NCI-H748 treated with DMSO at 0.1 percent for 48 hours (cell line): ENCODE measurements at regions not wholly inside any gene's neighbourhood (a gene's known extent, or its start where the extent isn't known, plus 50 kb on each side); places are given as distances from the start of the nearest gene placed in this dataset.
"Not testable (repeated sequence)": the region's sequence is repeated elsewhere in the genome, so short reads cannot be mapped to it uniquely, and the experiment has no call there.

Experiments
- DNase-seq: peaks from one replicate; lab custom pipeline; 2025; lab: John Stamatoyannopoulos, UW

GRCh38 chr4:159743971-159744370 is 641.1 kb downstream of the RAPGEF2 start:
- no peak for DNase-seq

- no peak for DNase-seq
These were observed 645.1 kb downstream of the RAPGEF2 start for GRCh38 chr4:159747983-159748382.

GRCh38 chr4:159748834-159749444 is 646.1 kb downstream of the RAPGEF2 start:
- DNase-seq = no peak

GRCh38 chr4:159757499-159757898 is 654.6 kb downstream of the RAPGEF2 start:
- DNase-seq = no peak

- DNase-seq = no peak
These were observed 655.2 kb downstream of the RAPGEF2 start for GRCh38 chr4:159758061-159758460.

GRCh38 chr4:159762672-159763071 is 659.8 kb downstream of the RAPGEF2 start:
- no peak for DNase-seq

- DNase-seq = peak; percentile 34
These were observed 661.6 kb downstream of the RAPGEF2 start for GRCh38 chr4:159764343-159764952.

GRCh38 chr4:159765382-159765781 is 662.5 kb downstream of the RAPGEF2 start:
- no peak for DNase-seq

GRCh38 chr4:159766241-159766640 is 663.4 kb downstream of the RAPGEF2 start:
- no peak for DNase-seq

- no peak for DNase-seq
These were observed 664.5 kb downstream of the RAPGEF2 start for GRCh38 chr4:159767406-159767805.

- no peak for DNase-seq
These were observed 665.1 kb downstream of the RAPGEF2 start for GRCh38 chr4:159768016-159768415.

- no peak for DNase-seq
These were observed 667.5 kb downstream of the RAPGEF2 start for GRCh38 chr4:159770401-159770800.

- no peak for DNase-seq
These were observed 668.1 kb downstream of the RAPGEF2 start for GRCh38 chr4:159770969-159771368.

GRCh38 chr4:159776961-159777360 is 674.1 kb downstream of the RAPGEF2 start:
- DNase-seq = peak; percentile 22

- no peak for DNase-seq
These were observed 674.8 kb downstream of the RAPGEF2 start for GRCh38 chr4:159777689-159778088.

- DNase-seq = no peak
These were observed 675.4 kb downstream of the RAPGEF2 start for GRCh38 chr4:159778298-159778697.

- DNase-seq = no peak
These were observed 676.8 kb downstream of the RAPGEF2 start for GRCh38 chr4:159779716-159780115.

- no peak for DNase-seq
These were observed 677.5 kb downstream of the RAPGEF2 start for GRCh38 chr4:159780196-159780922.

GRCh38 chr4:159787901-159788300 is 685.0 kb downstream of the RAPGEF2 start:
- DNase-seq = no peak

GRCh38 chr4:159791334-159791733 is 688.5 kb downstream of the RAPGEF2 start:
- DNase-seq = no peak

- not testable (repeated sequence) for DNase-seq
These were observed 701.7 kb downstream of the RAPGEF2 start for GRCh38 chr4:159804592-159804991.

GRCh38 chr4:159823743-159824142 is 720.9 kb downstream of the RAPGEF2 start:
- DNase-seq = no peak

GRCh38 chr4:159828687-159829086 is 725.8 kb downstream of the RAPGEF2 start:
- no peak for DNase-seq
